Loucy (cell line): ENCODE measurements at regions not wholly inside any gene's neighbourhood (a gene's known extent, or its start where the extent isn't known, plus 50 kb on each side); places are given as distances from the start of the nearest gene placed in this dataset.

ENCODE experiments used
- H2AFZ ChIP-seq: fragments of 200-600 bp; sonication (generic); 2 replicates; pipeline ENCODE4 v1.6.0; 2016; ENCODE audit warnings: antibody characterized with exemption, mild to moderate bottlenecking, low read length, moderate library complexity
- H3F3A ChIP-seq: fragments of 200-600 bp; 2 replicates; pipeline ENCODE4 v1.6.0; 2016; ENCODE audit warnings: antibody characterized with exemption, low read depth, mild to moderate bottlenecking
- H3K27me3 ChIP-seq: fragments of 200-600 bp; sonication (generic); 2 replicates; pipeline ENCODE4 v1.6.1; 2014; ENCODE audit warnings: low read length, mild to moderate bottlenecking; ENCODE audit not compliant: insufficient read depth, poor library complexity, severe bottlenecking
- H3K36me3 ChIP-seq: fragments of 200-600 bp; sonication (generic); 2 replicates; pipeline ENCODE4 v1.6.1; 2016; ENCODE audit warnings: low read length; ENCODE audit not compliant: insufficient read depth
- H3K4me1 ChIP-seq: fragments of 200-600 bp; sonication (generic); 2 replicates; pipeline ENCODE4 v1.5.1; 2014; ENCODE audit warnings: low read length, mild to moderate bottlenecking; ENCODE audit not compliant: insufficient read depth, poor library complexity, severe bottlenecking
- H3K4me2 ChIP-seq: fragments of 200-600 bp; sonication (generic); 2 replicates; pipeline ENCODE4 v1.6.0; 2014; ENCODE audit warnings: antibody characterized with exemption, low read length, low read depth, mild to moderate bottlenecking; ENCODE audit not compliant: poor library complexity, severe bottlenecking
- H3K4me3 ChIP-seq: fragments of 200-600 bp; sonication (generic); 2 replicates; pipeline ENCODE4 v1.5.1; 2014; ENCODE audit warnings: low read length, mild to moderate bottlenecking, mixed read lengths; ENCODE audit not compliant: poor library complexity, severe bottlenecking
- H3K79me2 ChIP-seq: fragments of 200-600 bp; sonication (generic); 2 replicates; pipeline ENCODE4 v1.6.1; 2014; ENCODE audit warnings: low read length; ENCODE audit not compliant: insufficient read depth
- H3K9ac ChIP-seq: fragments of 200-600 bp; sonication (generic); 2 replicates; pipeline ENCODE4 v1.6.0; 2014; ENCODE audit warnings: mild to moderate bottlenecking, low read depth, low read length, moderate library complexity; ENCODE audit not compliant: poor library complexity, severe bottlenecking
- H3K9me2 ChIP-seq: fragments of 200-600 bp; sonication (generic); replicated peaks from 2 replicates; pipeline ENCODE4 v1.6.1; 2016; ENCODE audit warnings: low read depth, low read length, mixed read lengths
- H3K9me3 ChIP-seq: fragments of 200-600 bp; sonication (generic); 2 replicates; pipeline ENCODE4 v1.6.1; 2014; ENCODE audit warnings: mild to moderate bottlenecking, antibody characterized with exemption, low read length, low read depth; ENCODE audit not compliant: insufficient read depth
- H4K20me1 ChIP-seq: fragments of 200-600 bp; sonication (generic); 2 replicates; pipeline ENCODE4 v1.6.0; 2014; ENCODE audit warnings: antibody characterized with exemption, low read length, mild to moderate bottlenecking; ENCODE audit not compliant: insufficient read depth, poor library complexity, severe bottlenecking
- EZH2phosphoT487 ChIP-seq: fragments of 200-600 bp; IDR thresholded peaks from 2 replicates; pipeline ENCODE4 v1.6.1; 2018; ENCODE audit warnings: antibody characterized with exemption, mild to moderate bottlenecking, moderate library complexity, borderline replicate concordance
- TF ChIP-seq, protein P1 (sequence below): fragments of 200-600 bp; sonication (generic); conservative IDR thresholded peaks from 2 replicates; pipeline ENCODE4 v1.5.1; 2014; ENCODE audit warnings: mild to moderate bottlenecking, antibody characterized with exemption, low read length

DNA sequence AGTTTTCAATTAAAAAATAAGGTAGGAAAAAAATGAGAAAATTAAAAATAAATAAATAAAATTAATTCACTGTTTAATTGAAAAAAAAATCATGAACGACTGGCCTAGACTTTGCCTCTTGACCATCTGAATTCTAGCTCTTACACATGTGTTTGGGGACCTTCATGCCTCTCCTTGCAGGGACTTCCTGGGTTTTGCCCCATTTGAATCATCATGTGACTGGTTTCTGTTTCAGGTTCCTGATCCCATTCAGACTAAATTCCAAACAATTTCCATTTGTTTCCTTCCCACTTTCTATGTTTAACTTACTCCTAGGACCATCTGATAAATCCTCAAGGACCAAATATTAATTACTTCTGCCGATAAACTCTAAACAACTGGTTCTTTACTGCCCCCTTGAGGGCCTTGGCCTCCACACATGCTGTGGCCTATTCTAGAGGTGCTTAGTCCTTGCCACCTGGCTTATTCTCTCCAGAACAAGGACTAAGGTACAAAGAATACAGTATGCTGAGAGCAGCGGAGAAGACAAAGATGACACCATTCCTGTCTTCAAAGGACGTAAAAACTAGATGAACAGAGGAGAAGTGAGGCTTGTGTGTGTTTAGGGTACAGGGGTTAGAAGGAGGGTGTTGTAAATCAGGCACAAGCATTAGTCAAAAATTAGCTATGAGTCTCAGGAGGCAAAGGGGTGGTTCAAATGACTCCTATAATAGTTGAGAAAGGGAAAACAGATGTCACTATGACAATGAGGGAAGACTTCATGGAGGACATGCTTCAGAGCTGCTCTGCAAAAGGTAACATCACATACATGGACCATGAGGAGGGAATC, 125.8 kb upstream of the AVPR1A start:
- Histone ChIP-seq H3K4me1 (peaks cover 3% of the 10 kb centered on the region), H2AFZ (peak overlapping the region; percentile 79), H3K4me3 (peak overlapping the region; percentile 53), H3K9ac (no peak overlapping the region), H3K79me2 (no peaks in the 10 kb centered on the region), H3K9me2 (no peaks in the 10 kb centered on the region), H3K36me3 (no peaks in the 10 kb centered on the region), H3K4me2 (no peak overlapping the region), H3K9me3 (no peaks in the 10 kb centered on the region), H4K20me1 (no peaks in the 10 kb centered on the region), H3F3A (no peaks in the 10 kb centered on the region), H3K27me3 (no peaks in the 10 kb centered on the region)
- no peak for TF ChIP-seq EZH2phosphoT487
- TF ChIP-seq, protein P1, sequence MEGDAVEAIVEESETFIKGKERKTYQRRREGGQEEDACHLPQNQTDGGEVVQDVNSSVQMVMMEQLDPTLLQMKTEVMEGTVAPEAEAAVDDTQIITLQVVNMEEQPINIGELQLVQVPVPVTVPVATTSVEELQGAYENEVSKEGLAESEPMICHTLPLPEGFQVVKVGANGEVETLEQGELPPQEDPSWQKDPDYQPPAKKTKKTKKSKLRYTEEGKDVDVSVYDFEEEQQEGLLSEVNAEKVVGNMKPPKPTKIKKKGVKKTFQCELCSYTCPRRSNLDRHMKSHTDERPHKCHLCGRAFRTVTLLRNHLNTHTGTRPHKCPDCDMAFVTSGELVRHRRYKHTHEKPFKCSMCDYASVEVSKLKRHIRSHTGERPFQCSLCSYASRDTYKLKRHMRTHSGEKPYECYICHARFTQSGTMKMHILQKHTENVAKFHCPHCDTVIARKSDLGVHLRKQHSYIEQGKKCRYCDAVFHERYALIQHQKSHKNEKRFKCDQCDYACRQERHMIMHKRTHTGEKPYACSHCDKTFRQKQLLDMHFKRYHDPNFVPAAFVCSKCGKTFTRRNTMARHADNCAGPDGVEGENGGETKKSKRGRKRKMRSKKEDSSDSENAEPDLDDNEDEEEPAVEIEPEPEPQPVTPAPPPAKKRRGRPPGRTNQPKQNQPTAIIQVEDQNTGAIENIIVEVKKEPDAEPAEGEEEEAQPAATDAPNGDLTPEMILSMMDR, result peak; percentile 98

DNA sequence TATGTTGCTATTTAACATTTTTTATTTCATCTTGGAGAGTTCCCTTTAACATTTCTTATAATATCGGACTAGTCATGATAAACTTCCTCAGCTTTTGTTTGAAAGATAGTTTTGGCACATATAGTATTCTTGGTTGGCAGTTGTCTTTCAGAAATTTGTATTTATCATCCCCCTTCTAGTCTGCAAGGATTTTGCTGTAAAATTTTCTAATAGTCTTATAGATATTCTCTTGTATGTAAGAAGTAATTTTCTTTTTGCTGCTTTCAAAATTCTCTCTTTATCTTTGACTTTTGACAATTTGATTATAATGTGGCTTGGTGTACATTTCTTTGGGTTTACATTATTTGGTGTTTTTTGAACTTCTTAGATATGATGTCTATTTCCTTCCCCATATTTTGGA, 116.0 kb upstream of the AVPR1A start:
- Histone ChIP-seq H3K4me1 (no peaks in the 10 kb centered on the region), H3K27me3 (no peaks in the 10 kb centered on the region), H3K36me3 (no peaks in the 10 kb centered on the region), H3K9ac (no peak overlapping the region), H2AFZ (no peak overlapping the region), H3K4me2 (no peak overlapping the region), H4K20me1 (no peaks in the 10 kb centered on the region), H3K9me2 (no peaks in the 10 kb centered on the region), H3K9me3 (no peaks in the 10 kb centered on the region), H3F3A (no peaks in the 10 kb centered on the region), H3K79me2 (no peaks in the 10 kb centered on the region), H3K4me3 (no peak overlapping the region)
- TF ChIP-seq EZH2phosphoT487, result no peak
- TF ChIP-seq, protein P1, result no peak

DNA sequence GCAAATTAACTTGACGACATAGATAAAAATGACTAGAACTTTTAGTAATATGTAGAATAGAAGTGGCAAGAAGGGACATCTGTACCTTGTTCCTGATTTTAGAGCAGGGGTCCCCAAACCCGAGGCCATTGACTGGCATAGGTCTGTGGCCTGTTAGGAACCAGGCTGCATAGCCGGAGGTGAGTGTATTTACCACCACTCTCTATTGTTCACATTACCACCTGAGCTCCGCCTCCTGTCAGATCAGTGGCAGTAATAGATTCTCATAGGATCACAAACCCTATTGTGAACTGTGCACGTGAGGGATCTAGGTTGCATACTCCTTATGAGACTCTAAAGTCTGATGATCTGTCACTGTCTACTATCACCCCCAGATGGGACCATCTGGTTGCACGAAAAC, 113.6 kb upstream of the AVPR1A start:
- H3K9me3 ChIP-seq, result no peaks in the 10 kb centered on the region
- no peaks in the 10 kb centered on the region for H3K27me3 ChIP-seq
- TF ChIP-seq, protein P1, result no peak
- TF ChIP-seq EZH2phosphoT487, result no peak
- H3K4me1 ChIP-seq, result no peaks in the 10 kb centered on the region
- no peaks in the 10 kb centered on the region for H3K79me2 ChIP-seq
- no peaks in the 10 kb centered on the region for H3K9me2 ChIP-seq
- no peaks in the 10 kb centered on the region for H3F3A ChIP-seq
- H3K4me3 ChIP-seq, result no peak overlapping the region
- H3K4me2 ChIP-seq, result no peak overlapping the region
- no peaks in the 10 kb centered on the region for H4K20me1 ChIP-seq
- no peaks in the 10 kb centered on the region for H3K36me3 ChIP-seq
- no peak overlapping the region for H3K9ac ChIP-seq
- H2AFZ ChIP-seq, result no peak overlapping the region
